GM23338 (cell line): ENCODE measurements at regions not wholly inside any gene's neighbourhood (a gene's known extent, or its start where the extent isn't known, plus 50 kb on each side); places are given as distances from the start of the nearest gene placed in this dataset.

Experiments used
- CTCF ChIP-seq, 2 experiments: fragments of 200-600 bp in 1 of 2; sonication (generic) in 1 of 2; conservative IDR thresholded peaks; 2 replicates each; pipeline versions ENCODE4 v1.5.1 to v1.6.1; 2016 to 2017; ENCODE audit warnings: antibody characterized with exemption in 2 of 2, low read depth in 2 of 2, mild to moderate bottlenecking in 2 of 2, moderate library complexity in 1 of 2
- EZH2 ChIP-seq: fragments of 200-600 bp; sonication (generic); IDR thresholded peaks from one replicate; pipeline ENCODE4 v1.8.0; 2017; ENCODE audit warnings: antibody characterized with exemption, mild to moderate bottlenecking, low read depth; ENCODE audit not compliant: unreplicated experiment
- POLR2AphosphoS5 ChIP-seq: IDR thresholded peaks from 2 replicates; pipeline ENCODE4 v1.6.1; 2016; ENCODE audit warnings: antibody characterized with exemption, low read depth
- REST ChIP-seq: IDR thresholded peaks from one replicate; pipeline ENCODE4 v1.6.1; 2018; ENCODE audit warnings: antibody characterized with exemption; ENCODE audit not compliant: unreplicated experiment

GRCh38 chr5:63247651-63248050, 669.0 kb downstream of the LRRC70 start:
- TF ChIP-seq CTCF (conservative IDR thresholded peaks at IDR 0.05; ENCODE audit: low read depth in 2 of 2) (no peak), POLR2AphosphoS5 (no peak), EZH2 (no peak), REST (no peak)
